ENCODE measurements at regions not wholly inside any gene's neighbourhood (a gene's known extent, or its start where the extent isn't known, plus 50 kb on each side); places are given as distances from the start of the nearest gene placed in this dataset.

- POLR2A ChIA-PET = no interaction called here
- in situ Hi-C loops (cut with HindIII; ENCODE audit: low pct_unique_long_range_greater_than_20kb, low sequenced_read_pairs) = no loop called here
- TF ChIP-seq SIN3A (IDR thresholded peaks at IDR 0.05; ENCODE audit: borderline replicate concordance, insufficient read depth, low read depth, low read length) (no peak), REST (IDR thresholded peaks at IDR 0.05; ENCODE audit: insufficient read depth in 1 of 2, low read depth in 2 of 2, low read length in 1 of 2) (no peak), POLR2AphosphoS5 (IDR thresholded peaks at IDR 0.05; ENCODE audit: low read depth, low read length) (no peak), CTCF (IDR thresholded peaks at IDR 0.05) (no peak), TCF7L2 (IDR thresholded peaks at IDR 0.05; ENCODE audit: low read depth, low read length) (no peak)
- Histone ChIP-seq H3K27ac (ENCODE audit: low read length) (no peak overlapping the region), H3K4me1 (ENCODE audit: control insufficient read depth, insufficient read depth, low read length) (no peaks in the 10 kb centered on the region), H3K4me3 (ENCODE audit: low read depth in 2 of 2, low read length in 2 of 2) (no peak overlapping the region), H3K9me3 (ENCODE audit: control insufficient read depth, insufficient read depth, low read depth, low read length) (no peaks in the 10 kb centered on the region), H3K36me3 (ENCODE audit: control insufficient read depth, insufficient read depth, low read length) (no peaks in the 10 kb centered on the region), H3K27me3 (ENCODE audit: control insufficient read depth, insufficient read depth, low read length) (no peaks in the 10 kb centered on the region)
- DNase-seq (ENCODE audit: low read depth, low spot score) (no peak), ATAC-seq (no peak)
- intact Hi-C loops (cut with micrococcal nuclease; ENCODE audit: unreplicated experiment) = no loop called here
- no TSS peak for BruUV-seq (replicated peaks)
- CTCF ChIA-PET = no interaction called here
These were observed 92.6 kb upstream of the ALDH1B1 start for GRCh38 chr9:38299856-38300255.

DNA sequence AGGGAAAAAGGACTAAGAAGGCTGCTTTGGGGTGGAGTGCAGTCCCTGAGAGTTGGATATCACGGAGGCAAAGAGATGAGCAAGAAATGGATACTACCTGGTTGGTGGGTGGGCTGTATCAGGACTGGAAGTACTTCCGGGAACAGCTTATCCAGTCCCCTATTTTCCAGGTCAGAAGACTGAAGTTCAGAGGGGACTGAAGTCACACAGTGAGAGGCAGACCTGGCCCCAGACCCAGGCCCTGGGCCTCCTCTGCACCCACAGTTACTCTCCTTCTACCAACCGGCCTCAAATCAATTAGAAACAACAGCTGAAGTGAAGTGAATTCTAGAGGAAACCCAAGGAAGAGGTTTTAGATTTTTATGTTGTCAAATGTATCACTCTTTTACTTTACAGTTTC is 93.6 kb upstream of the ALDH1B1 start:
- DNase-seq (ENCODE audit: low read depth, low spot score) (no peak), ATAC-seq (no peak)
- TF ChIP-seq SIN3A (IDR thresholded peaks at IDR 0.05; ENCODE audit: borderline replicate concordance, insufficient read depth, low read depth, low read length) = no peak
- TF ChIP-seq TCF7L2 (IDR thresholded peaks at IDR 0.05; ENCODE audit: low read depth, low read length) = no peak
- TF ChIP-seq REST (IDR thresholded peaks at IDR 0.05; ENCODE audit: insufficient read depth in 1 of 2, low read depth in 2 of 2, low read length in 1 of 2) = no peak
- H3K4me3 ChIP-seq (ENCODE audit: low read depth in 2 of 2, low read length in 2 of 2) = no peak overlapping the region
- no TSS peak for BruUV-seq (replicated peaks)
- POLR2A ChIA-PET = no interaction called here
- in situ Hi-C loops (cut with HindIII; ENCODE audit: low pct_unique_long_range_greater_than_20kb, low sequenced_read_pairs) = no loop called here
- intact Hi-C loops (cut with micrococcal nuclease; ENCODE audit: unreplicated experiment) = no loop called here
- no peaks in the 10 kb centered on the region for H3K36me3 ChIP-seq (ENCODE audit: control insufficient read depth, insufficient read depth, low read length)
- no peaks in the 10 kb centered on the region for H3K27me3 ChIP-seq (ENCODE audit: control insufficient read depth, insufficient read depth, low read length)
- CTCF ChIA-PET = no interaction called here
- H3K9me3 ChIP-seq (ENCODE audit: control insufficient read depth, insufficient read depth, low read depth, low read length) = no peaks in the 10 kb centered on the region
- no peak overlapping the region for H3K27ac ChIP-seq (ENCODE audit: low read length)
- no peaks in the 10 kb centered on the region for H3K4me1 ChIP-seq (ENCODE audit: control insufficient read depth, insufficient read depth, low read length)
